Astrocyte of the cerebellum (primary cell): ENCODE measurements at regions not wholly inside any gene's neighbourhood (a gene's known extent, or its start where the extent isn't known, plus 50 kb on each side); places are given as distances from the start of the nearest gene placed in this dataset.

Experiments
- DNase-seq: peaks from one replicate; pipeline ENCODE4 v3.0.0-alpha.2; 2011; ENCODE audit warnings: low read depth
- H3K4me3 ChIP-seq: 2 replicates; pipeline ENCODE4 v1.5.1; 2011; ENCODE audit warnings: mild to moderate bottlenecking, low read depth, low read length, moderate library complexity
- CTCF ChIP-seq: IDR thresholded peaks from 2 replicates; pipeline ENCODE4 v1.5.1; 2012; ENCODE audit warnings: low read length, low read depth, moderate library complexity, mild to moderate bottlenecking; ENCODE audit errors: missing control alignments
- in situ Hi-C: cut with HindIII; loops from 2 replicates; pipeline ENCODE4 v1.10.0; 2017; ENCODE audit warnings: low sequenced_read_pairs

DNA sequence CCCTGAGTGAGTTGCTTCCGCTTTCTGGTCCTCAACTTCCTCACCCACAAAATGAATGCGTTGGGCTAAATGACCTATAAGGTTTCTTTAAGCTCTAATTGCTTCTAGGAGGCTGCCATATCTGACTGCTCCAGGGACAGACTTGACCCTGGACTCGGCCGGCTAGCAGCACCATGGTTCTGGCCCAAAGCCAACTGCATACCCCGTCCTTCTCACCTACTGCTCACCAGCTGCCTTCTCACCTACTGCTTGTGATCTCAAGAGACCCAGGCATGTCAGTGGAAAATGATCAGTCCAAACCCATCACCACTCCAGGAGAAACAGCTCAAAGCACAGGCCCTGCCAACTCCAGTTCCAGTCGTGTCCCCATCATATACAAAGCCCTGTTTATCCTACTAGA lies 124.3 kb upstream of the IRX5 start:
- no peak for TF ChIP-seq CTCF
- no peak for DNase-seq
- in situ Hi-C loops, result no loop called here
- H3K4me3 ChIP-seq, result no peak overlapping the region

DNA sequence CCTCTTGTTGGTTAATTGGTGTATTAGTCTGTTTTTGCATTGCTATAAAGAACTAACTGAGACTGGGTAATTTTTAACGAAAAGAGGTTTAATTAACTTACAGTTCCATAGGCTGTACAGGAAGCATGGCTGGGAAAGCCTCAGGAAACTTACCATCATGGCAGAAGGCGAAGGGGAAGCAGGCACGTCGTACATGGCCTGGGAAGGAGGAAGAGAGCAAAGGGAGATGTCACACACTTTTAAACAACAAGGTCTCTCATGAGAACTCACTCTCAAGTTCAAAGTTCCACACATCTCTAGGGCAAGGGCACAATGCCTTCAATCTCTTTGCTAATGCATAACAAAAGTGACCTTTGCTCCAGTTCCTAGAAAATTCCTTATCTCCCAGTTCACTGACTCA lies 125.0 kb upstream of the IRX5 start:
- H3K4me3 ChIP-seq, result no peak overlapping the region
- DNase-seq, result no peak
- in situ Hi-C loops, result no loop called here
- no peak for TF ChIP-seq CTCF

DNA sequence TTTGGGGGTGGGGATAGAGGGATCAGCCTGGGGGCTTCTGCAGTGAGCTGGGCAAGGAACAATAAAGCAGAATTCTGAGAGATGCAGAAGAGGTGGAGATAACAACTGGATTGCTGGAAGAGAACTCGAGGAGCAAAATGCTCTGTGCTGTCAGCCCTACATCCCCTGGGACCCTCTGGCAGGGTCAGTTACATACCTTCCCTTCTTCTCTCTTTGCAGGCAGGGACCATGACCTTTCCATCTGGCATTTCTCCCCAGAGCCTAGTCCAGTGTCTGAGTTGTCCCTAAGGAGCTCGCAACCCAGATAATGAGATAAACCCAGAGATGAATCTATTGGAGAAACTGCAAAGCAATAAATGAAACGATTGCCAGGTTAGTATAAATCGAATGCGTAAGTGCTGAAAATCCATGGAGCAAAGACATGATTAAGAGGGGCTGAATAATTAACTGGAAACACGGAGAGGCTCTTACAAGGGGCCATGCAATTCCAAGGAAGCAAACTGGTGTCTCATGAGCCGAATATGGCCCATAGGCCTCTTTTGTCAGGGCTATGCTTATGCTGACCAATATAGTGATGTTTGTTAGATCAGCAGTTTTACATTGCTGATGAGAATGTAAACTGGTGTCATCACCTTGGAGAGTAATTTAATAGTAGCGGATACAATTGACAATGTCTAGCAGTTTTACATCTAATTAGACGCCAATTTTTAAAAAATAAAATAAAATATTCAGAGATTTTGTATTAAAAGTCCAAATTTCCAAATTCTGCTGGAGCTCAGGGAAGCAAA lies 129.4 kb upstream of the IRX5 start:
- in situ Hi-C loops, result no loop called here
- DNase-seq, result no peak
- TF ChIP-seq CTCF, result no peak
- H3K4me3 ChIP-seq, result no peak overlapping the region

DNA sequence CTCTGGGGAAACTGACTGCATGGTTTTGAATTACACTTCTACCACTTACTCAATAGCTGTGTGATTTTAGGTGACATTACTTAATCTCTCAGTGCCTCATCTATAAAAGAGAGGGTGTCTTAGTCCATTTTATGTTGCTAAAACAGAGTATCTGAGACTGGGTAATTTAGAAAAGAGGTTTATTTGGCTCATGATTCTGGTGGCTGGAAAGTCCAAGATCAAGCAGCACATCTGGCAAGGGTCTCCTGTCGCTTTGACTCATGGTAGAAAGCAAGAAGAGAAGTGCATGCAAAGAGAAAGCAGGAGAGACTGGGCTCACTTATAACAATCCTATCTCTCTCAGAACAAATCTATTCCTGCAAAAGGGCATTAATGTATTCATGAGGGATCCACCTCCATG lies 132.4 kb upstream of the IRX5 start:
- in situ Hi-C loops, result no loop called here

DNA sequence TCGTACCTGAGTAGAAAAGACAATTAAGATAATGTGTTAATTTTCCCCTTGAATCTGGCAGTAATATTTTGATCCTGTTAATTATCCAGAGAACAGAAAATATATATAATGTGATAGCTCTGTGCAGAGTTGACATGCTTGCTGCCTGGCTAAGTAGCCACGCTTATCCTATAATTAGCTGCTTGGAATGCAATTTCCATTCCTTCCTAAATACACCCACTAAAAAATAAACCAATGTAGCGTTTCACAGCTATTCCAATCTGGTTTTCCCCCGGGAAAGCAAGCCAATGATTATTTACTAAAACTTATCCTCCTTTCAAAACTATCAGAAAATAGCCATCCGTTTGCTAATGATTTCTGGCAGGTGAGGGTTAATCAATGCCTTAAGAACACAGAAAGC lies 134.5 kb upstream of the IRX5 start:
- no peak for TF ChIP-seq CTCF
- H3K4me3 ChIP-seq, result no peak overlapping the region
- no peak for DNase-seq
- in situ Hi-C loops, result no loop called here

More for the DNA sequence above, 132.4 kb upstream of the IRX5 start:
- TF ChIP-seq CTCF, result no peak
- no peak for DNase-seq
- no peak overlapping the region for H3K4me3 ChIP-seq

- in situ Hi-C loops, result no loop called here
- TF ChIP-seq CTCF, result no peak
- no peak for DNase-seq
- no peak overlapping the region for H3K4me3 ChIP-seq
Measured at GRCh38 chr16:54792811-54793210, 137.9 kb upstream of the IRX5 start.
